SK-N-SH treated with all-trans-retinoic acid at 6 μM for 48 hours (cell line): ENCODE measurements at regions not wholly inside any gene's neighbourhood (a gene's known extent, or its start where the extent isn't known, plus 50 kb on each side); places are given as distances from the start of the nearest gene placed in this dataset.

ENCODE experiments used
- ATAC-seq: fragments of 200-7000 bp; cut with Tn5 transposase; 3 replicates; pipeline ENCODE4 v1.9.1; 2020; ENCODE audit warnings: mild to moderate bottlenecking, moderate library complexity
- BACH2 ChIP-seq: fragments of 250-450 bp; sonication (Bioruptor Pico); IDR thresholded peaks from 2 replicates; pipeline ENCODE4 v1.9.0; 2021; ENCODE audit warnings: mild to moderate bottlenecking, borderline replicate concordance
- ESRRG ChIP-seq: fragments of 250-450 bp; sonication (Bioruptor Pico); IDR thresholded peaks from 2 replicates; pipeline ENCODE4 v1.6.1; 2021; ENCODE audit warnings: mild to moderate bottlenecking
- GLIS3 ChIP-seq: fragments of 250-450 bp; sonication (Bioruptor Pico); IDR thresholded peaks from 2 replicates; pipeline ENCODE4 v1.5.0; 2020; ENCODE audit warnings: mild to moderate bottlenecking, moderate library complexity
- ISL1 ChIP-seq: fragments of 250-450 bp; sonication (Bioruptor Pico); IDR thresholded peaks from 2 replicates; pipeline ENCODE4 v2.1.2; 2022; ENCODE audit warnings: mild to moderate bottlenecking, moderate library complexity
- PPARA ChIP-seq: fragments of 250-450 bp; sonication (Bioruptor Pico); IDR thresholded peaks from 2 replicates; pipeline ENCODE4 v1.5.0; 2020; ENCODE audit warnings: mild to moderate bottlenecking, borderline replicate concordance
- TCF4 ChIP-seq: fragments of 250-450 bp; sonication (Bioruptor Pico); IDR thresholded peaks from 2 replicates; pipeline ENCODE4 v1.8.0; 2021; ENCODE audit warnings: mild to moderate bottlenecking, moderate library complexity, borderline replicate concordance
- ZFP30 ChIP-seq: fragments of 450-650 bp; formaldehyde crosslinking; IDR thresholded peaks from 2 replicates; pipeline ENCODE4 v1.5.0; 2022; ENCODE audit warnings: mild to moderate bottlenecking, moderate library complexity
- ZNF70 ChIP-seq: fragments of 450-650 bp; formaldehyde crosslinking; IDR thresholded peaks from 2 replicates; pipeline ENCODE4 v1.5.0; 2020; ENCODE audit warnings: mild to moderate bottlenecking, moderate library complexity
- TF ChIP-seq, protein P1 (sequence below): fragments of 250-450 bp; sonication (Bioruptor Pico); IDR thresholded peaks from 2 replicates; pipeline ENCODE4 v1.8.0; 2021; ENCODE audit warnings: low read depth, mild to moderate bottlenecking, moderate library complexity, borderline replicate concordance
- TF ChIP-seq, protein P2 (sequence below): fragments of 250-450 bp; sonication (Bioruptor Pico); IDR thresholded peaks from 2 replicates; pipeline ENCODE4 v1.5.0; 2020; ENCODE audit warnings: mild to moderate bottlenecking, moderate library complexity
- TF ChIP-seq, protein P3 (sequence below): fragments of 250-450 bp; sonication (Bioruptor Pico); IDR thresholded peaks from 2 replicates; pipeline ENCODE4 v1.5.1; 2020; ENCODE audit warnings: low read depth, mild to moderate bottlenecking, moderate library complexity
- TF ChIP-seq, protein P4 (sequence below): fragments of 250-450 bp; sonication (Bioruptor Pico); IDR thresholded peaks from 2 replicates; pipeline ENCODE4 v1.5.1; 2021; ENCODE audit warnings: mild to moderate bottlenecking, moderate library complexity
- TF ChIP-seq, protein P5 (sequence below): fragments of 250-450 bp; sonication (Bioruptor Pico); IDR thresholded peaks from 2 replicates; pipeline ENCODE4 v1.8.0; 2020; ENCODE audit warnings: mild to moderate bottlenecking, moderate library complexity, borderline replicate concordance

DNA sequence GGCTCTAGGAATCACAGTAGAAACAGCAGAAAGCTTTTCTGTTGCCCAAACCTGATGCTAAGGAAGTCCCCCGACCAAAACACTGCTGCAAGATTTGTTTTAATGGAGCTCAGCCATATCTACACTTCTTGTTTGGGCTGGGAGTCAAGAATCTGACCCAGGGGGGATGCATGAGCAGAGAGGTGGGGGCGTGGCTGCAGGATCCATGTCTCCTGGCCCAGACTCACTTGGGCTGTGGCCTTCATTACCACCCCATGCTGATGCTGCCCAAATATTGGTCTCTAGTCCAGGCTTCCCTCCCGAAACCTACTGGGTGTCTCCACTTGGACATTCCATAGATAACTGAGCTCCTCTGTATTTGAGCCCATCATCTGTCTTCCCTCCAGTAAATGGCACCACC is 361.5 kb upstream of the LARGE1 start:
- no peak for ATAC-seq
- TF ChIP-seq, protein P1, sequence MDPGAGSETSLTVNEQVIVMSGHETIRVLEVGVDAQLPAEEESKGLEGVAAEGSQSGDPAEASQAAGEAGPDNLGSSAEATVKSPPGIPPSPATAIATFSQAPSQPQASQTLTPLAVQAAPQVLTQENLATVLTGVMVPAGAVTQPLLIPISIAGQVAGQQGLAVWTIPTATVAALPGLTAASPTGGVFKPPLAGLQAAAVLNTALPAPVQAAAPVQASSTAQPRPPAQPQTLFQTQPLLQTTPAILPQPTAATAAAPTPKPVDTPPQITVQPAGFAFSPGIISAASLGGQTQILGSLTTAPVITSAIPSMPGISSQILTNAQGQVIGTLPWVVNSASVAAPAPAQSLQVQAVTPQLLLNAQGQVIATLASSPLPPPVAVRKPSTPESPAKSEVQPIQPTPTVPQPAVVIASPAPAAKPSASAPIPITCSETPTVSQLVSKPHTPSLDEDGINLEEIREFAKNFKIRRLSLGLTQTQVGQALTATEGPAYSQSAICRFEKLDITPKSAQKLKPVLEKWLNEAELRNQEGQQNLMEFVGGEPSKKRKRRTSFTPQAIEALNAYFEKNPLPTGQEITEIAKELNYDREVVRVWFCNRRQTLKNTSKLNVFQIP (CRISPR knock-in tag), result no peak
- no peak for TF ChIP-seq ZFP30 (CRISPR knock-in tag)
- TF ChIP-seq, protein P2, sequence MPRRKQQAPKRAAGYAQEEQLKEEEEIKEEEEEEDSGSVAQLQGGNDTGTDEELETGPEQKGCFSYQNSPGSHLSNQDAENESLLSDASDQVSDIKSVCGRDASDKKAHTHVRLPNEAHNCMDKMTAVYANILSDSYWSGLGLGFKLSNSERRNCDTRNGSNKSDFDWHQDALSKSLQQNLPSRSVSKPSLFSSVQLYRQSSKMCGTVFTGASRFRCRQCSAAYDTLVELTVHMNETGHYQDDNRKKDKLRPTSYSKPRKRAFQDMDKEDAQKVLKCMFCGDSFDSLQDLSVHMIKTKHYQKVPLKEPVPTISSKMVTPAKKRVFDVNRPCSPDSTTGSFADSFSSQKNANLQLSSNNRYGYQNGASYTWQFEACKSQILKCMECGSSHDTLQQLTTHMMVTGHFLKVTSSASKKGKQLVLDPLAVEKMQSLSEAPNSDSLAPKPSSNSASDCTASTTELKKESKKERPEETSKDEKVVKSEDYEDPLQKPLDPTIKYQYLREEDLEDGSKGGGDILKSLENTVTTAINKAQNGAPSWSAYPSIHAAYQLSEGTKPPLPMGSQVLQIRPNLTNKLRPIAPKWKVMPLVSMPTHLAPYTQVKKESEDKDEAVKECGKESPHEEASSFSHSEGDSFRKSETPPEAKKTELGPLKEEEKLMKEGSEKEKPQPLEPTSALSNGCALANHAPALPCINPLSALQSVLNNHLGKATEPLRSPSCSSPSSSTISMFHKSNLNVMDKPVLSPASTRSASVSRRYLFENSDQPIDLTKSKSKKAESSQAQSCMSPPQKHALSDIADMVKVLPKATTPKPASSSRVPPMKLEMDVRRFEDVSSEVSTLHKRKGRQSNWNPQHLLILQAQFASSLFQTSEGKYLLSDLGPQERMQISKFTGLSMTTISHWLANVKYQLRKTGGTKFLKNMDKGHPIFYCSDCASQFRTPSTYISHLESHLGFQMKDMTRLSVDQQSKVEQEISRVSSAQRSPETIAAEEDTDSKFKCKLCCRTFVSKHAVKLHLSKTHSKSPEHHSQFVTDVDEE (CRISPR knock-in tag), result no peak
- TF ChIP-seq, protein P3, sequence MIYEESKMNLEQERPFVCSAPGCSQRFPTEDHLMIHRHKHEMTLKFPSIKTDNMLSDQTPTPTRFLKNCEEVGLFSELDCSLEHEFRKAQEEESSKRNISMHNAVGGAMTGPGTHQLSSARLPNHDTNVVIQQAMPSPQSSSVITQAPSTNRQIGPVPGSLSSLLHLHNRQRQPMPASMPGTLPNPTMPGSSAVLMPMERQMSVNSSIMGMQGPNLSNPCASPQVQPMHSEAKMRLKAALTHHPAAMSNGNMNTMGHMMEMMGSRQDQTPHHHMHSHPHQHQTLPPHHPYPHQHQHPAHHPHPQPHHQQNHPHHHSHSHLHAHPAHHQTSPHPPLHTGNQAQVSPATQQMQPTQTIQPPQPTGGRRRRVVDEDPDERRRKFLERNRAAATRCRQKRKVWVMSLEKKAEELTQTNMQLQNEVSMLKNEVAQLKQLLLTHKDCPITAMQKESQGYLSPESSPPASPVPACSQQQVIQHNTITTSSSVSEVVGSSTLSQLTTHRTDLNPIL (CRISPR knock-in tag), result no peak
- TF ChIP-seq ESRRG (CRISPR knock-in tag), result no peak
- TF ChIP-seq GLIS3 (CRISPR knock-in tag), result no peak
- TF ChIP-seq, protein P4, sequence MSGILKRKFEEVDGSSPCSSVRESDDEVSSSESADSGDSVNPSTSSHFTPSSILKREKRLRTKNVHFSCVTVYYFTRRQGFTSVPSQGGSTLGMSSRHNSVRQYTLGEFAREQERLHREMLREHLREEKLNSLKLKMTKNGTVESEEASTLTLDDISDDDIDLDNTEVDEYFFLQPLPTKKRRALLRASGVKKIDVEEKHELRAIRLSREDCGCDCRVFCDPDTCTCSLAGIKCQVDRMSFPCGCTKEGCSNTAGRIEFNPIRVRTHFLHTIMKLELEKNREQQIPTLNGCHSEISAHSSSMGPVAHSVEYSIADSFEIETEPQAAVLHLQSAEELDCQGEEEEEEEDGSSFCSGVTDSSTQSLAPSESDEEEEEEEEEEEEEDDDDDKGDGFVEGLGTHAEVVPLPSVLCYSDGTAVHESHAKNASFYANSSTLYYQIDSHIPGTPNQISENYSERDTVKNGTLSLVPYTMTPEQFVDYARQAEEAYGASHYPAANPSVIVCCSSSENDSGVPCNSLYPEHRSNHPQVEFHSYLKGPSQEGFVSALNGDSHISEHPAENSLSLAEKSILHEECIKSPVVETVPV (CRISPR knock-in tag), result no peak
- no peak for TF ChIP-seq ZNF70 (CRISPR knock-in tag)
- TF ChIP-seq ISL1, result no peak
- TF ChIP-seq TCF4 (CRISPR knock-in tag), result no peak
- TF ChIP-seq, protein P5, sequence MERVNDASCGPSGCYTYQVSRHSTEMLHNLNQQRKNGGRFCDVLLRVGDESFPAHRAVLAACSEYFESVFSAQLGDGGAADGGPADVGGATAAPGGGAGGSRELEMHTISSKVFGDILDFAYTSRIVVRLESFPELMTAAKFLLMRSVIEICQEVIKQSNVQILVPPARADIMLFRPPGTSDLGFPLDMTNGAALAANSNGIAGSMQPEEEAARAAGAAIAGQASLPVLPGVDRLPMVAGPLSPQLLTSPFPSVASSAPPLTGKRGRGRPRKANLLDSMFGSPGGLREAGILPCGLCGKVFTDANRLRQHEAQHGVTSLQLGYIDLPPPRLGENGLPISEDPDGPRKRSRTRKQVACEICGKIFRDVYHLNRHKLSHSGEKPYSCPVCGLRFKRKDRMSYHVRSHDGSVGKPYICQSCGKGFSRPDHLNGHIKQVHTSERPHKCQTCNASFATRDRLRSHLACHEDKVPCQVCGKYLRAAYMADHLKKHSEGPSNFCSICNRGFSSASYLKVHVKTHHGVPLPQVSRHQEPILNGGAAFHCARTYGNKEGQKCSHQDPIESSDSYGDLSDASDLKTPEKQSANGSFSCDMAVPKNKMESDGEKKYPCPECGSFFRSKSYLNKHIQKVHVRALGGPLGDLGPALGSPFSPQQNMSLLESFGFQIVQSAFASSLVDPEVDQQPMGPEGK (CRISPR knock-in tag), result no peak

DNA sequence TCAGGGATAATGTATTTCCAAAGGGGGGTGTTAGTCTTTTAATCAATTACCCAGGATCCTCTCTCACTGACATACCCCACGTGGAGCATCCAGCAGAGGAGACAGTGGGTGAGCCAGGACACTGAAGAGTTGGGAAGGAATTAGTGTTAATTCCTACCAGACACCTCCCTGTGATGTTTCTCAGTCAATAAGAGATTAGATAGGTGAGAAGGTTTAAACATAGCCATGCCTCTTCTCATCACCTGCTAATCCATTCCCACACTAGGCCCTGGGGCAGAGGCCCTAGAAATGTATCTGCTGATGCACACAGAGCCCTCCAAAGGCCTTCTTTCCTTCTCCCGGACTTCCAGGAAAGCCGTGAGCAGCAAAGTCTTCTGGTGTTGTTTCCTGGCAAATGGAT is 363.6 kb upstream of the LARGE1 start:
- TF ChIP-seq BACH2 (no peak), ZFP30 (CRISPR knock-in tag) (no peak), GLIS3 (CRISPR knock-in tag) (no peak), PPARA (CRISPR knock-in tag) (no peak)
- TF ChIP-seq, protein P3 (CRISPR knock-in tag), result no peak
- TF ChIP-seq, protein P4 (CRISPR knock-in tag), result no peak
- TF ChIP-seq, protein P2 (CRISPR knock-in tag), result no peak
- no peak for ATAC-seq
